Frontal cortex (tissue), 1 donor: ENCODE measurements at regions not wholly inside any gene's neighbourhood (a gene's known extent, or its start where the extent isn't known, plus 50 kb on each side); places are given as distances from the start of the nearest gene placed in this dataset. TPM values are rescaled to one million over a fixed set of nuclear protein-coding genes. Genes with fewer than 3 reads are reported as not detected.

Experiments
- small RNA-seq: library from RNA; depleted of rRNA; stranded (forward); fragments of <200 nt; gene quantifications from one replicate; pipeline ENCODE3, GENCODE V24; 2014

Small RNA genes lying in the stretch of these regions (small RNA-seq; reads per million reads assigned to genes)
- not detected for gene RN7SKP136
